UCSD-AML1 (cell line): ENCODE measurements at regions not wholly inside any gene's neighbourhood (a gene's known extent, or its start where the extent isn't known, plus 50 kb on each side); places are given as distances from the start of the nearest gene placed in this dataset.
A peak's percentile ranks its signal among the peaks of the same experiment; 100 is the strongest.

Experiments used
- DNase-seq: peaks from one replicate; lab custom pipeline; 2025; ENCODE audit not compliant: unreplicated experiment; lab: John Stamatoyannopoulos, UW

GRCh38 chr2:104746299-104746698 lies 107.6 kb upstream of the POU3F3 start:
- DNase-seq, result no peak

GRCh38 chr2:104746858-104747257 lies 107.1 kb upstream of the POU3F3 start:
- DNase-seq, result no peak

GRCh38 chr2:104749856-104750460 lies 104.0 kb upstream of the POU3F3 start:
- no peak for DNase-seq

GRCh38 chr2:104752504-104752903 lies 101.4 kb upstream of the POU3F3 start:
- peak; percentile 30 for DNase-seq

- peak; percentile 60 for DNase-seq
These were observed 98.7 kb upstream of the POU3F3 start for GRCh38 chr2:104755026-104755878.

- no peak for DNase-seq
These were observed 97.8 kb upstream of the POU3F3 start for GRCh38 chr2:104756118-104756517.

- no peak for DNase-seq
These were observed 96.9 kb upstream of the POU3F3 start for GRCh38 chr2:104757056-104757455.

- no peak for DNase-seq
These were observed 95.7 kb upstream of the POU3F3 start for GRCh38 chr2:104758199-104758620.

GRCh38 chr2:104762031-104762430 lies 91.9 kb upstream of the POU3F3 start:
- DNase-seq, result no peak

GRCh38 chr2:104766683-104767082 lies 87.2 kb upstream of the POU3F3 start:
- peak; percentile 69 for DNase-seq

- no peak for DNase-seq
These were observed 85.2 kb upstream of the POU3F3 start for GRCh38 chr2:104768694-104769093.

GRCh38 chr2:104769096-104769495 lies 84.8 kb upstream of the POU3F3 start:
- DNase-seq, result no peak

GRCh38 chr2:104772996-104773395 lies 80.9 kb upstream of the POU3F3 start:
- no peak for DNase-seq

- DNase-seq, result no peak
These were observed 79.3 kb upstream of the POU3F3 start for GRCh38 chr2:104774631-104775030.

- DNase-seq, result no peak
These were observed 76.2 kb upstream of the POU3F3 start for GRCh38 chr2:104777721-104778120.

- no peak for DNase-seq
These were observed 72.8 kb upstream of the POU3F3 start for GRCh38 chr2:104781151-104781550.

GRCh38 chr2:104784264-104784663 lies 69.7 kb upstream of the POU3F3 start:
- no peak for DNase-seq

- DNase-seq, result no peak
These were observed 67.7 kb upstream of the POU3F3 start for GRCh38 chr2:104786204-104786603.

GRCh38 chr2:104786821-104787220 lies 67.1 kb upstream of the POU3F3 start:
- no peak for DNase-seq

GRCh38 chr2:104787298-104788065 lies 66.4 kb upstream of the POU3F3 start:
- no peak for DNase-seq

- no peak for DNase-seq
These were observed 65.0 kb upstream of the POU3F3 start for GRCh38 chr2:104788742-104789455.
